Germinal center (tissue), 1 donor: ENCODE measurements at regions not wholly inside any gene's neighbourhood (a gene's known extent, or its start where the extent isn't known, plus 50 kb on each side); places are given as distances from the start of the nearest gene placed in this dataset.

Experiments
- DNase-seq: peaks from one replicate; pipeline ENCODE4 v3.0.0; 2012; ENCODE audit warnings: mixed read lengths, low spot score

DNA sequence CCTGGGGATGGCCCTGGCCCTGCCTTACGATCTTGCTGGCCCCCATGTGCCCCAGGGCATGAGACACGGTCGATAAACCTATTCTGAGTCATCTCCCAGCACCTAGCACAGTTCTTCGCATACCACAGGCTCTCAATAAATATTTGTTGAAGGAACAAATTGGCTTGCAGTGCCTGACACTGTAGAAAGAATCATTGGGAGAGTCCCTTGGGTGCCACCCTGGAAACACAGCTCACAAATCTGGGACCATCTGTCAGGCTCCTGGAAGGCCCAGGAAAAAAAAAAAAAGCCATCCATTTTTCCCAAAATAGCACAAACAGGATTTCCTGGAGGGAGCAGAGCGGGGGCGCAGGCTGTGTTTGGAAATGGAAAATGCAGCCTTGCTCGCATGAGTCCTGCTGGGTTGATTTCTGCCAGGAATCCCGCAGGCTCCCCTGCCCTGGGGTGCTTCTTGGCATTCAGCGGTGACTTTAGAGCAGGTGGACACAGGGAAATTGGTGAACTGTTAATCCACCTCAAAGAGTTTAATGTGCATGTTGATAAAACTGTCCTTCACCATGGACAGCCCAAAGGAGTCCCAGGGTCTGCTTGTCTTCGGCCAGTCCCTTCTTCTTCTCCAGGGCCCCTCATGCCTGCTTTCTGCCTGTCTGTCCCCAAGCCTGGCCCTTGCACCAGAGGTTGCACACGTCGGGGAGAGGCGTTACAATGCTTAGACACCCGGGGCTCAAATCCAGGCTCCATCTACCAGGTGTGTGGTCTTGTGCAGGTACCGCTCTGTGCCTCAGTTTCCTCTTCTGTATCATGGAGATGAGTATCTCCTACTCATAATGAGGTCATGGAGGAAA is 106.1 kb upstream of the RFLNA start:
- DNase-seq, result no peak

DNA sequence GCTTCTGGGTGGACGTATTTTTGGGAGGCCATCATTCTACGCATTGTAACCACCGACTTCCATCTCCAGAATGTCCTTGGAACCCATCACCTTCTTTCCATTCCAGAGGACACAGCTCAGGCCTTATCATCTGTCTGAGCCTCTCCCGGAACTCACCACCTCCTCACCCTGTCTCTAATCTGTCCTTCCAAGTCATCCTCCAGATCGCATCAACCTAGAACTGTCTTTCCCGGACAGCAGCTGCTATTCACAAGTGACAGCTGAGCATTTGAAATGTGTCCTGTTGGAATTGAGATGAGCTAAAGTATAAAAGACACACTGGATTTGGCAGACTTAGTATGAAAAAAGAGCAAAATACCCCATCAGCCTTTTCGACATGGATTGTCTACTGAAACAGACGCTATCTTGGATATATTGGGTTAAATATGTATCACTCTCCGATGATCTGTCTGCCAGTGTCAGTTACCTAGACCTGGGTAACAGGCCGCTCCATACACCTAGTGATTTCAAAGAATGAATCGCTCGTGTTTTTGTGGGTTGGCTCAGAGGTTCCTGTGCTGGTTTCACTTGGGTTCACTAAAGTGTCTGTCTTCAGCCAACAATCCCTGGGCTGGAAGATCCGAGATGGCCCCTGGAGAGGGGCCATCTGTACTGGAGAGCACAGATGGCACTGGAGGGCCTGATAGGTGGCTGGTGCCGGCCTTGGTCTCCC is 104.4 kb upstream of the RFLNA start:
- no peak for DNase-seq

DNA sequence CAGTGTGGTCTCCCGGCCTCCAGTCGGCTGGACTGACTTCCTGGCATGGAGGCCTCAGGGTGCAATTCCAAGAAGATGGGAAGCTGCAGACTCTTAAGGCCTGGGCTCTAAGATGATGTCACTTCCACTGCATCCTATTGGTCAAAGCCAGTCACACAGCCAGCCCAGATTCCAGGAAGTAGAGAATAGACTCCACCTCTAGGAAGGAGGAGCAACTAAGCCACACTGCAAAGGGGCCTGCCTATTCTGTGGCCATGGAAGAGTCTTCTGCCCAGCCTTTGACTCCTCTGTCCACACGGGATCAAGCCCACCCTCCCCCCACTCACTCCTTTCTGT is 103.9 kb upstream of the RFLNA start:
- DNase-seq, result no peak

DNA sequence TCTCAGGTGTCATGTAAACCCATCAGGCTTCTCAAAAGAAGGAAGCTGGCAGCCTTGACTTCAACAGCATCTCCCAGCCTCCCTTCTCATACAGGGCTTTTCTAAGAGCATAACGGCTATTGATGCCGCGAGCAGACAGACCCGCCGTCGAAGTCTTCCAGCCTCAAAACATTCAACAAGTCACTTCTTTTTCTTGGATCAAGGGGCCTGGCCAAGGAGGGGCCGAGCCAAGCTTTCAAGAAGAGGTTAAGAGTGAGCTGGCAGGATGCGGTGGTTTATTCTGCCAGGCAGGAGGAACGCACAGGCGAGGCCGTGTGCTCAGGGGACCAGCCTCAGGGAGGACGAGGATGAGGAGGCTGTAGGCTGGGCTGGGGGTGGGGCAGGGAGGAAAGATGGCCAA is 102.9 kb upstream of the RFLNA start:
- DNase-seq, result no peak

DNA sequence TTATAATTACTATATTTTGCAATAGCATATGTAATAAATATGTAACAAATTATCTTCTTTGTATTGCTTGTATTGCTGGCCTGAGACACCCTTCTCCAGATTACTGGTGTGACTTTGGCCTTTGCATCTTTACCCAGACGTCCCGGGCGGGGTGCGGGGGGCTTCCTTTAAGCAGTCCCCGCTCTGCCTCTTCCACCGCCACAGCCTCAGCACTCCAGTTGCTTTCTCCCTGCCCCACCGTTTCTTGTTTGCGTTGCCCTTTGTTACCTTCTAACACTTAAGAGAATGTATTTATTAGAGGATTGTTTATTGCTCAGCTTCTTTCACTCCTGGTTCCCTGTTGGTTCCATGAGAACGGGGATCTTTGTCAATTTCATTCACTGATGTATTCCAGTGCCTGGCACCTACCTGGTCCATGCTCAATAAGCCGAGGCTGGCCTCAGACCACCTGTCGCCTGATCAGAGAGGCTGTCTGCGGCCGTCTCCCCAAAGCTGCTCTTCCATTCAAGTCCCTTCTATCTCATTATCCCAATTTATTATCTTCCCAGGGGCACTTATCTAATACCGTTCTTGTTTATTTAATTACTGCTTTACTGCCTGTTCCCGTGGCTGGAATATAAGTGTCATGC is 100.5 kb upstream of the RFLNA start:
- DNase-seq, result no peak

DNA sequence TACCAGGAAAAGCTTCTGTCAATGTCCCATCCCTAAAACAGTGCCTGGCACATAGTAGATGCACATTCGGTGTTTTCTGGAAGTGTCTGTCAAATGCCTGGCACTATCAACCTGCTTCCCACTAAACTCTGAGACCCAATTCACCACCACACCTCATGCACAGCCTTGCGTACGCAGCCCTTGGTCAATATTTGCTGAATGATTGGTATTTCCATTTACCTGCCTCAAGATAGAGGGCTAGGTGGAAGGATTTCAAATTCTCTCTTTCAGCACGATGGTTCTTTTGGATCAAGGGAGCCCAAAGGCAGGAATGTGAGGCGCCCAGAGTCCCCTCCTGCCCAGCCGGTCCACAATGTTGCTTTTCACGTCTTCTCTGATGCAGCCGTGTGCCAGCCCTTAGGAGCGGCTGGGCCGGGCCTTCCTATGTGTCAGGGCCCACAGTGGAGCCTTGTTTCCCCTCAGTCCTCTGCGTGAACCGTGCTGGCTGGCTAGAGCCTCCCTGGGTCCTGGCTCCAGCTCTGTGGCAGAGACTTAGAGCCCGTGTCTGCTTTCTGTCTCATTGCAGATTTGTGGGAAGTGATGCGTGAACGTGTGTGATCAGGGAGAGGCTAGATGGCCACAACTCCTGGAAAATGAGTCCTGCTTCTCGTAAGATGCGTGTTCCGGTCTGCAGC is 99.9 kb upstream of the RFLNA start:
- no peak for DNase-seq

DNA sequence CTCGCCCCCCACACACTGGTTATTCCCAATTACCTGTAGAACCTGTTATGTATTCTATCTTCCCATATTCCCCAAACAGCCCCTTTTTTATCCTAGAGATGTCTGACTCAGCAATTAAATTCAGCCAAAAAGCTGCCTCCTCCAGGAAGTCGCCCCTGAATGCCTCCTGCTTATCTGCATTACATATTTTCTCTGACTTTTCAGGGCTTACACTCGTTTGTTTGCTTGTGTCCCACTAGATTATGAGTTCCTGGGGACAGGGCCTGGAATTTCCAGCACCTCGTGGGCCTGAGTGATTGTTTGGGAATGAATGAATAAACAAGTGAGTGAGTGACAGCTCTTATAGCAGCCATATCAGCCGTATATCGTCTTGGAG is 99.3 kb upstream of the RFLNA start:
- no peak for DNase-seq

DNA sequence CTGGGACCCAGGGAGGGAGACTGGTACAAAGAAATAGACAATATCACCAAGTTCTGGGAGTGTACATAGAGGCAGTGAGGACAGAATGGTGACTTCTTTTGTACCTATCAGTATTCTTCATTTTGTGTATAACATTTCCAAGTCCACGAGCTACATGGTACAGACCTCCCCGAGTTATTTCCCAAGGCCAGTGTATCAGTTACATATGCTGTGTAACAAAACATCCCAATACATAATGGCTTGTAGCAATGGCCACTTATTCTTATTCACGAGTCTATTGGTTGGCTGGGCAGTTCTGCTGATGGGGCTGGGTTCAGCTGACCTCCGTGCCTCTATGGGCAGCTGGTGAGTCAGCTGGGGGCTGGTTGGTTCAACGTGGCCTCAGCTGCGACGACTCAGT is 98.7 kb upstream of the RFLNA start:
- no peak for DNase-seq

DNA sequence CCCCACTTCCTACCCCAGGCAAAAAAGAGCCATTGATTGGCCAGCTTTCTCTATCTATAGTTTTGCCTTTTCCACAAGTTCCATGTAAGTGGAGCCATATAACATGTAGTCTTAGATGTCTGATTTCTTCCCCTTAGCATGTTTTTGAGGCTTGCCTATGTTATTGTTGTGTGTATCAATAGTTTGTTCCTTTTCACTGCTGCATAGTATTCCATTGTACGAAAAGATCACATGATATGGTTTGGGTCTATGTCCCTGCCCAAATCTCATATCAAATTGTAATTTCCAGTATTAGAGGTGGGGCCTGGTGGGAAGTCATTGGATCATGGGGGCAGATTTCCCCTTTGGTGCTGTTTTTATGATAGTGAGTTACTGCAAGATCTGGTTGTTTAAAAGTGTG is 93.6 kb upstream of the RFLNA start:
- no peak for DNase-seq

DNA sequence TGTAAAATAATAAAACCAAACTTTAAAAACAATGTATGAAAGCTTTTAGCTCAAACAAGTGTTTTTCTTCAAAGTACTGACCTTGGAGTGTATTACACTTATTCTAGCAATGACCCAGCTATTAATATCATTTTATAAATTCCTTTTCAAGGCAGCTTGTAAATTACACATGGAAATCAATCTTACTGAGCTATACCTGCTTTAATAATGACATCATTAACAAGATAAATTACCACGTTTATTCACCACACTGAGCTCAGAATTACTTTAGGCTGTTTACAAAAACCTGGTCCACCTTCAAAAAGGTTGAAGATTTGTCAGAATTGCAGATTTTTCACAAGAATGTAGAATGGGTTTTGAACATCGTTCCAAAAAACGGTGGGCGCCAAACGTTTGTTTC is 91.7 kb upstream of the RFLNA start:
- DNase-seq, result no peak

DNA sequence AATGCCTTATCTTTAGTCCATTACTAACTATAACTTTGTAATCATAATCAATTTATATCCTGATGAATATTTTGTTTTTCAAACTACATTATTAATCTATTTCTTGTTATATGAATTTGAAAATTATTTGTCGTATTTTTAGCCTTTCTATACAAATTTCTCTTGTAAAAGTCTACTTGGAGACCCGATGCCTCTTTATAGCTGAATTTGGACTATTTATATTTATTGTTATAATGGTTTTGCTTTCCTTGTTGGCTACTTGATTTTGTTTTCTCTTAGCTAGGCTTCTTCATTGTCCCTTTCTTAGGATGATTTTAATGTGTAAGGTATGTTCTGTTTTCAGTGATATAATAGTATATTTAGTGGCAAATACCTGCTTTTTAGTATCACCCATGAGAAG is 89.5 kb upstream of the RFLNA start:
- no peak for DNase-seq

DNA sequence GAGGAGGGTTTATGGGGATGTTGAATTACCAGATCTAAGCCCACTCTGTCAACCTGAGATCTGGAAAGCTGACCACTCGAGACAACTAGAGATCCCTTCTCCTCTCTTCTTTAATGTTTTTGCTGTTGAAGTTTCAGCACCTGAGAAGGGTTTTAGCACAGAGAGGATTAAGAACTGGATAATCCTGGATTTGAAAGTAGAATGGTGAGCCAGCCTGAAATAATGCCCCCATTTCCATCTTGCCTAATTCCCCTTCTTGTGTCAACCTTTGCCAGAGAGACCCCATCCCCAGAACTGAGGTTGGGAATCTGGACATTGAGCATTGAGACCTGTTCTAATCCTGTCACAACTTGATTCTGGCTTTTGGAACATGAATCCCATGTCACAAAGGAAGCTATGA is 87.8 kb upstream of the RFLNA start:
- no peak for DNase-seq

DNA sequence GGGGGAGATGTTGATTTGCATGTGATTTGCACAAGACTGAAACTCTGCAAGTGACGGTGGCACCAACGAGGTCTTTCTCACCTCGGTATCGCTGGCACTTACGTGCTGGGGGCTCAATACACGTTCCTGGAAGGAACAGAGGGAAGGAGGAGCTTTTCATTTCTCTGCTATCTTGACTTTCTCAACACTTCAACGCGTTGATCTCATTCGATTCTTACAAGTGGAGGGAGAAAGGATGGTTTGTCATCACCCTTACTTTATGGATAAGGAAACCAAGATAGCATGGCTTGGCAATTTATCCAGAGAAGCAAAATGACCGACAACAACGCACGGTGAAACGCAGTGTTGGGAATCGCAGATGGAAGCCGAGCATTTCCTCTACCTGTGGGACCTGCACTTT is 87.3 kb upstream of the RFLNA start:
- no peak for DNase-seq

DNA sequence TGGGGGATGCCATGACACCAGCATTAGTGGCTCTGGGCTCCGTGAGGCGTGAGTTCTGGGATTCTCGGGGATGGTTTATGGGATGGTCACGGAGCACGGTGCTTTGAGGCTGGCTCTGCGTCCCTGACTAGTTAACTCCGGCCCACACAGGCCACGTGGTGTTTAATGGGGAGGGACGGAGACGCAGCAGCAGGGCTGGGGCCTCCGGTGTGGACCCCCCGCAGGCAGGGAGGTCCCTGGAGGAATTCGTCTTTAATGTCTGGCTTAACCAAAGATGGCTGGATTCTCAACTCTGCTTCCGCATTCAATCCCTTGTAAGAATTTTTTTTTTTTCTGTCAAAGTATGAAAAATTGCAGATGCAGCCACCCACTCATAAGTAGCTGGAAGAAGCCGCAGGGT is 86.4 kb upstream of the RFLNA start:
- DNase-seq, result no peak

DNA sequence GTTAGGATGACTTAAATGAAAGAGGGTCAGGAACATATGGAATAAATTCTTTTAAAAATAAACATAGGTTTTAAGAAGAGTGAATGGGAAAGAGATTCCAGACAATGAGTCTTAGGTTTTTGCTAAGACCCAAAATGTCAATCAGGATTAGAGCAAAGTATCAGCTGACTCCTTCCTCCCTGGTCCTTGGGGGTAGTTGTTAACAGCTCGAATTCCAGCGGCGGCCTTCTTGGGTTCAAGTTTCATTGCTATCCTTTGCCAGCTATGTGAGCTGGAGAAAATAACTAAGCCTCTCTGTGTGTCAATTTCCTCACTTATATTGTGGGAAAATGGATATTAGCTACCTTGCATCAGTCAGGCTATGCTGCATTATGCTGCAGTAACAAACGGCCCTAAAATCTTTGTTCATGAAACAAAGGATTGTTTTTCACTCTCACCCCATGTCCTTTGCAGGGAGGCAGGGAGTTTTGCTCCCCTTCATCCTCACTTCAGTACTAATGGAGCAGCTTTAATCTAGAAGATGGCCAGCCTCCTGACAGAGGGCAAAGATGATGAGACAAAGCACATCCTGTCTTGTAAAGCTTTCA is 83.8 kb upstream of the RFLNA start:
- DNase-seq, result no peak

DNA sequence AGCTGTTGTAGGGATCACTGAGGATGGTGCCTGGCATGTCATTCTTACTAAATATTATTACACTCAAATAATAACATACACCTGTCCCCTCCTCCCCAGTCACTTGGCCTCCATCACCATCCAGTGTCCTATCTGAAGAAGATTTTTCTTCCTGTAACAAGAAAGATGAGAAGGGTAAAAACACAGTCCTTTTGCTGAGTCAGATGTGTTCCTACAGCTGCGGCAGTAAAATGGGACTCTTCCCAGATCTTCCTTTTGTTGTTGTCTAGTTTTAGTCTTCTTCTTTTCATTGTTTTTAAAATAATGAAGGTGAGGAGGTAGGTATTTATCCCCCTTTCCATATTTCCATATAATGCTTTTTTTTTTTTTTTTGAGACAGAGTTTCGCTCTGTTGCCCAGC is 83.1 kb upstream of the RFLNA start:
- DNase-seq, result no peak

DNA sequence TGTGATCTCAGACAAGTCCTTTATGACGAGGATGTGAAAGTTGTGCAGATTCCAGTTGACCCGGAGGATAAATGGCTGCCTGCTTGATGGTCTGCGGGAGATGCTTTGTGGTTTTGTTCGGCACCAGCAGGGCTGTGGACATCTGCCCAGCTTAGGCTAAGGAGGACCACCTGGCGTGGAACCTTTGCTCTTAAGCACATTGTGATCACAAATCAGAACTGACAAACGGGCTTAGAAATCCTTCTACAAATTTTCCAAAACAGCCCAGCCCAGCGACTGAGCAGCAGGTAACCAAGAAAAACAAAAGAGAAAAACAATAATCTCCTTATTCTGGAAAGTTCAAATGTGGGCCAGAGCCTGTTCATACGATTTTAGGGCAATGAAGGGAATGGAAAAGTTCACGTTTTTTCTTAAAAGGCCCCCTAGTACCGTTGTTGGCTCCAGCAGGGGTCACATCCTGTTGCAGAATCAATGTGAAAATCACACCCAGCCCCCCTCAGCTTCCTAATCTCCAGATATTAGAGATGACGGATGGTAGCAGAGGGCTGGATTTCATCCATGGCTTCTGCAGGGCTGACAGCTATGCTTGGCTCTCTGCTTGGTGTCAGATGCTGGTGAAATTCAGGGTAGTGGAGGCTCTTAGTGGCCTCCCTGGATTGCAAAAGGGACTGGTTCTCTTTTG is 81.1 kb upstream of the RFLNA start:
- DNase-seq, result no peak

DNA sequence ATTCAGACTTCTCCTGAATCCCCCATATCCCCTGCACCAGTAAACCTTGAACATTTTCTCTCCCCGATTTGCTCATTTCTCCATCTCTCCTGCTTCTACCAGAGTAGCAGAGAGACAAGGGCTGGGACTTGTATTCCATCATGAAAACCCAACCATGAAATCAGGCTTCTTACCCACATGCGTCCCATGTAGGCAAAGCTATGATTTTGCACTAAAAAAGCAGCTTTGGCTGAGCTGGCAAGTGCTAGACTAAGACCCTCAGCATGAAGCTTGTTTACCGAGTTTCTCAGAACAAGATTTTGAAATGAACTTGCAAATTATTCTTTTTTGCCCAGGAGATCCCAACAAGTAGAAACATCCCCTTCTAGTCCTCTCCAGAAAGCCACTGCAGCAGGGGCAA is 80.3 kb upstream of the RFLNA start:
- no peak for DNase-seq

DNA sequence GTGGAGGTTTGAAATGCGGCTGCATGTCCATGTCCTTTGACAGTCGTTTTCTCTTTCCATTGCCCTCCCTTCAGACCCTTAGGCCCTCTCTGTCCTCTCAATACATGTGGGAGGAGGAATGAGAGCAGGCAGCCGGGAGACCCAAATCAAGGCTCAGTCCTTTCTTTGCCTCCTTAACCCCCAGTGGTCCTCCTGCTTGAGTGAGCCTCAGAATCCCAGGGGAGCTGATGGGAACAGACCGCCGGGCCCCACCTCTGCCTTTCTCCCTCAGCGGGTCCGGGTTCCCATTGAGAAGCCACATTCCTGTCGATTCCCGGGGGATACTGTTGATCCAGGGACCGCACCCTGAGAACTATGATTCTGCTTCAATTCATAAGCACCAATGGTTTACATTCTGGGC is 77.9 kb upstream of the RFLNA start:
- no peak for DNase-seq

DNA sequence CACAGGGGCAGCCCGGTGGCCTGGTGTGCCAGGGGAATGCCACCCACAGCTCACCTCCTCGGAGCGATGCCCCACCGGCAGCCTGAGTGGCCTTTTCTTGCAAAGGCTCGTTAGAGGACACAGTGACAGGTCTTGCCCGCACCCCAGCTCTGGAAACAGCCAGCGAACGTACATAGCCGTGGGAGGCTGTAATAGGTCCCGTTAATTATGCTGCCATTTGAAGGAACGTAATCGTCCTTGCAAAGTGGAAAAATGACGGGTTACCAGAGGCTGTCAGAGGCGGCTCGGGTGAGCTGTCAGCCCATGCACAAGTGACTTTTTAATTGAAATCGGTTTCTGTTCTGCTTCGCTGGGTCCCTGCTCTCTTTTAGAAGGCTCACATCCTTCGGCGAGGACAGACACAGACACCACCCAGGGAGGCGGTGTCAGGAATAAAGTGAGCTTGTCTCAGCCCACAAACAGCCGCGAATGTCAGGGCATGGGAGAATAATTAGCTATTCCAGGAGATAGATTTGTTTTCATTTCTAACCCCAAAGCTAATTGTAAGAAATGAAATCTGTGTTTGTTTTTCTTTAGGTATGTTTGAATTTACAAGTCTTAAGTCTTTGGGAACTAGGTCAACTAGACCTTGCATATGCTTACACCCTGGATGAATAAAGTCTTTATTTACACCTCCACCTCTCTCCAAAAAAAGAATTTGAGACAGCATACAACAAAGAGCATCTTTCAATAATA is 77.2 kb upstream of the RFLNA start:
- no peak for DNase-seq

DNA sequence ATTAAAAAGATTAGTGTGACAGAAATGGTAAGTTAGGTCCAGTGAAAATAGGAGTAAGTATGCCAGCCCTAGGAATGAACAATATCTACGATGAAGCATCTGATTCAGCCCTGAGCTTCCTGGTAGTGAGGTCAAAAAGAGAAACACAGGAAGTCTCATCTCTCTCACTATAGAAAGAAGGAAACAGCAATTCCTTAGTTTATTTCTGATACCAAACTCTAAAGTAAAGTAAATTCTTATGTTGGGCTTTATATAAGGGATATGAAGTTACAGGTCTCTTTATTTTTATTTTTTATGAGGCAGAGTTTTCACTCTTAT is 76.7 kb upstream of the RFLNA start:
- DNase-seq, result no peak
